ENCODE measurements at regions not wholly inside any gene's neighbourhood (a gene's known extent, or its start where the extent isn't known, plus 50 kb on each side); places are given as distances from the start of the nearest gene placed in this dataset.

- Mint-ChIP-seq H3K27ac (ENCODE audit: unreplicated experiment) (no peak overlapping the region), H3K9me3 (ENCODE audit: unreplicated experiment) (no peaks in the 10 kb centered on the region), H3K4me1 (ENCODE audit: low read depth, unreplicated experiment) (no peaks in the 10 kb centered on the region), H3K4me3 (ENCODE audit: unreplicated experiment) (no peak overlapping the region), H3K36me3 (ENCODE audit: insufficient read depth, unreplicated experiment) (no peaks in the 10 kb centered on the region), H3K27me3 (ENCODE audit: insufficient read depth, unreplicated experiment) (no peaks in the 10 kb centered on the region)
- H3K27me3 ChIP-seq (replicated peaks; ENCODE audit: control insufficient read depth, insufficient read depth, low read length), result no peaks in the 10 kb centered on the region
- H3K9me3 ChIP-seq, result no peaks in the 10 kb centered on the region
- CTCF ChIA-PET, result no interaction called here
- no peak overlapping the region for H3K4me3 ChIP-seq (ENCODE audit: low read depth, low read length)
- intact Hi-C loops (cut with micrococcal nuclease; ENCODE audit: unreplicated experiment), result no loop called here
- no peaks in the 10 kb centered on the region for H3K36me3 ChIP-seq (ENCODE audit: control insufficient read depth, insufficient read depth, low read length)
- H3K4me1 ChIP-seq, result no peaks in the 10 kb centered on the region
- no peak for TF ChIP-seq CTCF (IDR thresholded peaks at IDR 0.05; ENCODE audit: insufficient read depth in 1 of 2, low read depth in 1 of 2, low read length in 1 of 2, severe bottlenecking in 1 of 2, unreplicated experiment in 1 of 2)
- DNase-seq, result no peak
- no TSS peak for BruUV-seq (replicated peaks)
- POLR2A ChIA-PET, result no interaction called here
These were observed 427.7 kb downstream of the MATN1 start for GRCh38 chr1:30295674-30296073.

- intact Hi-C loops (cut with micrococcal nuclease; ENCODE audit: unreplicated experiment), result no loop called here
- no peaks in the 10 kb centered on the region for H3K9me3 Mint-ChIP-seq (ENCODE audit: unreplicated experiment)
- no peak for TF ChIP-seq CTCF (IDR thresholded peaks at IDR 0.05; ENCODE audit: insufficient read depth in 1 of 2, low read depth in 1 of 2, low read length in 1 of 2, severe bottlenecking in 1 of 2, unreplicated experiment in 1 of 2)
- Histone ChIP-seq H3K4me3 (ENCODE audit: low read depth, low read length) (no peak overlapping the region), H3K4me1 (no peaks in the 10 kb centered on the region), H3K36me3 (ENCODE audit: control insufficient read depth, insufficient read depth, low read length) (no peaks in the 10 kb centered on the region), H3K9me3 (no peaks in the 10 kb centered on the region), H3K27me3 (replicated peaks; ENCODE audit: control insufficient read depth, insufficient read depth, low read length) (no peaks in the 10 kb centered on the region)
- ChIA-PET CTCF (no interaction called here), POLR2A (no interaction called here)
- BruUV-seq (replicated peaks), result no TSS peak
- H3K4me3 Mint-ChIP-seq (ENCODE audit: unreplicated experiment), result no peak overlapping the region
- H3K36me3 Mint-ChIP-seq (ENCODE audit: insufficient read depth, unreplicated experiment), result no peaks in the 10 kb centered on the region
- H3K27ac Mint-ChIP-seq (ENCODE audit: unreplicated experiment), result no peak overlapping the region
- no peak for DNase-seq
- H3K27me3 Mint-ChIP-seq (ENCODE audit: insufficient read depth, unreplicated experiment), result no peaks in the 10 kb centered on the region
- no peaks in the 10 kb centered on the region for H3K4me1 Mint-ChIP-seq (ENCODE audit: low read depth, unreplicated experiment)
These were observed 428.1 kb downstream of the MATN1 start for GRCh38 chr1:30295266-30295665.

- Mint-ChIP-seq H3K4me1 (ENCODE audit: low read depth, unreplicated experiment) (no peaks in the 10 kb centered on the region), H3K9me3 (ENCODE audit: unreplicated experiment) (no peaks in the 10 kb centered on the region), H3K27me3 (ENCODE audit: insufficient read depth, unreplicated experiment) (no peaks in the 10 kb centered on the region), H3K27ac (ENCODE audit: unreplicated experiment) (no peak overlapping the region), H3K4me3 (ENCODE audit: unreplicated experiment) (no peak overlapping the region), H3K36me3 (ENCODE audit: insufficient read depth, unreplicated experiment) (no peaks in the 10 kb centered on the region)
- Histone ChIP-seq H3K4me3 (ENCODE audit: low read depth, low read length) (no peak overlapping the region), H3K4me1 (no peaks in the 10 kb centered on the region), H3K27me3 (replicated peaks; ENCODE audit: control insufficient read depth, insufficient read depth, low read length) (no peaks in the 10 kb centered on the region), H3K36me3 (ENCODE audit: control insufficient read depth, insufficient read depth, low read length) (no peaks in the 10 kb centered on the region), H3K9me3 (no peaks in the 10 kb centered on the region)
- TF ChIP-seq CTCF (IDR thresholded peaks at IDR 0.05; ENCODE audit: insufficient read depth in 1 of 2, low read depth in 1 of 2, low read length in 1 of 2, severe bottlenecking in 1 of 2, unreplicated experiment in 1 of 2), result no peak
- ChIA-PET CTCF (no interaction called here), POLR2A (no interaction called here)
- intact Hi-C loops (cut with micrococcal nuclease; ENCODE audit: unreplicated experiment), result no loop called here
- DNase-seq, result no peak
- no TSS peak for BruUV-seq (replicated peaks)
These were observed 428.9 kb downstream of the MATN1 start for GRCh38 chr1:30294508-30294907.
